ENCODE measurements at regions not wholly inside any gene's neighbourhood (a gene's known extent, or its start where the extent isn't known, plus 50 kb on each side); places are given as distances from the start of the nearest gene placed in this dataset.
"Not testable (repeated sequence)": the region's sequence is repeated elsewhere in the genome, so short reads cannot be mapped to it uniquely, and the experiment has no call there.

GRCh38 chr3:153552887-153553604 is 391.0 kb downstream of the RAP2B start:
- DNase-seq = no peak
- H3K14ac ChIP-seq (ENCODE audit: low read length) = no peak overlapping the region
- H3K79me1 ChIP-seq (ENCODE audit: low read length) = no peaks in the 10 kb centered on the region
- H3K4me2 ChIP-seq (ENCODE audit: low read length) = no peak overlapping the region
- no peak overlapping the region for H2BK12ac ChIP-seq (ENCODE audit: low read length)
- H3K27ac ChIP-seq (ENCODE audit: low read depth, low read length) = no peak overlapping the region
- H4K91ac ChIP-seq (ENCODE audit: low read depth, low read length) = no peak overlapping the region
- H2BK120ac ChIP-seq (ENCODE audit: insufficient read depth, low read length, poor library complexity) = no peak overlapping the region
- no peak overlapping the region for H4K12ac ChIP-seq (ENCODE audit: low read depth, low read length)
- no peaks in the 10 kb centered on the region for H3K79me2 ChIP-seq (ENCODE audit: control insufficient read depth, insufficient read depth, low read length, poor library complexity)
- no peak overlapping the region for H3K9ac ChIP-seq (ENCODE audit: low read length)
- H3K4me3 ChIP-seq (ENCODE audit: low read depth, low read length) = no peak overlapping the region
- H2AK5ac ChIP-seq (ENCODE audit: low read length) = no peak overlapping the region
- no peak overlapping the region for H3K23ac ChIP-seq (ENCODE audit: low read length)
- no peak overlapping the region for H4K8ac ChIP-seq (ENCODE audit: low read depth, low read length)
- no peaks in the 10 kb centered on the region for H3K4me1 ChIP-seq (ENCODE audit: control insufficient read depth in 1 of 2, insufficient read depth in 2 of 2, low read length in 2 of 2)
- no peaks in the 10 kb centered on the region for H3K36me3 ChIP-seq (ENCODE audit: control insufficient read depth in 1 of 2, insufficient read depth in 2 of 2, low read length in 2 of 2)
- no peaks in the 10 kb centered on the region for H3K27me3 ChIP-seq (ENCODE audit: insufficient read depth, low read length)
- no CpG with 5 or more reads among the region's 11 CpGs for WGBS (ENCODE audit: extremely low coverage, insufficient coverage, insufficient read length)
- H2AFZ ChIP-seq (ENCODE audit: insufficient read depth, low read length, poor library complexity) = no peak overlapping the region
- H3K9me3 ChIP-seq (ENCODE audit: insufficient read depth, low read depth, low read length) = no peaks in the 10 kb centered on the region
- no peak overlapping the region for H2BK5ac ChIP-seq (ENCODE audit: low read depth, low read length, poor library complexity)
- no peak overlapping the region for H3K18ac ChIP-seq (ENCODE audit: low read length)
- no peak overlapping the region for H3K4ac ChIP-seq (ENCODE audit: low read depth, low read length)

DNA sequence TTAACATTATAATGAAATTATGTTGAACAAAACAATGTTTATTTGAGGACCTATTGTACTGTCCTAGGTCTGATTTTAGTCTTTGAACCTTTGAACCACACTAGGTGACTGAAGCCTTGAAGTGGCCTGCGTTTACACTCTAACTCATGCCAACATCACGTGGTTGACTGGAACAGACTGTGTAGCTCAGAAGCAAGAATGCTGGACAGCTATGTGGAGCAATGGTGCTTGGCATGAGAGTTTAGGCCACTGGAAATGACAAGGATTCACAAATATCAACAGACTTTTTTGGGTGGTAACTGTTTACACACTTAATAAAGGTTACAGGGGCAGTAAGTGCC is 391.5 kb downstream of the RAP2B start:
- Histone ChIP-seq H3K9me3 (ENCODE audit: insufficient read depth, low read depth, low read length) (no peaks in the 10 kb centered on the region), H3K27me3 (ENCODE audit: insufficient read depth, low read length) (no peaks in the 10 kb centered on the region), H2AFZ (ENCODE audit: insufficient read depth, low read length, poor library complexity) (no peak overlapping the region), H3K4me3 (ENCODE audit: low read depth, low read length) (no peak overlapping the region), H3K79me1 (ENCODE audit: low read length) (no peaks in the 10 kb centered on the region), H3K23ac (ENCODE audit: low read length) (peak overlapping the region; percentile 99), H2AK5ac (ENCODE audit: low read length) (no peak overlapping the region), H3K9ac (ENCODE audit: low read length) (no peak overlapping the region), H4K12ac (ENCODE audit: low read depth, low read length) (no peak overlapping the region), H2BK5ac (ENCODE audit: low read depth, low read length, poor library complexity) (no peak overlapping the region), H4K8ac (ENCODE audit: low read depth, low read length) (no peak overlapping the region), H3K14ac (ENCODE audit: low read length) (no peak overlapping the region), H2BK12ac (ENCODE audit: low read length) (no peak overlapping the region), H3K4me2 (ENCODE audit: low read length) (no peak overlapping the region), H3K4ac (ENCODE audit: low read depth, low read length) (no peak overlapping the region), H3K79me2 (ENCODE audit: control insufficient read depth, insufficient read depth, low read length, poor library complexity) (no peaks in the 10 kb centered on the region), H3K36me3 (ENCODE audit: control insufficient read depth in 1 of 2, insufficient read depth in 2 of 2, low read length in 2 of 2) (no peaks in the 10 kb centered on the region), H2BK120ac (ENCODE audit: insufficient read depth, low read length, poor library complexity) (no peak overlapping the region), H3K4me1 (ENCODE audit: control insufficient read depth in 1 of 2, insufficient read depth in 2 of 2, low read length in 2 of 2) (no peaks in the 10 kb centered on the region), H4K91ac (ENCODE audit: low read depth, low read length) (no peak overlapping the region), H3K27ac (ENCODE audit: low read depth, low read length) (no peak overlapping the region), H3K18ac (ENCODE audit: low read length) (no peak overlapping the region)
- WGBS (ENCODE audit: extremely low coverage, insufficient coverage, insufficient read length) = no CpG with 5 or more reads among the region's 2 CpGs
- no peak for DNase-seq

DNA sequence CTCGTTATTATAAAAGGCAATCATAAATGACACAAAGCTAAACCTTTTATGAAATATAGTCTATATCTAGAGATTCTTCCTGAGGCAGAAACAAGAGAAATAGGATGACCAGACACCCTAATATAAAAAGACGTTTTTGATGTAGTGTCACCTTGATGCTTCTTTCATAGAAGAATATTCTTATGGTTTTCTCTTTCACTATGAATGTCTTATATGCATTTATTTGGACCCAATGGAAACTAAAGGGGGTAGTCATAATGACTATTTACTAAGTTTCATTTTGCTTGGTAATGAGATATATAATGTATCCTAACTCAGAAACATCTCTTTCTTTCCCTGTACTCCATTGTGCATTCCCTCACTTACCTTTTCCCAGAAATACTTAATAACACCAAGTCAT is 393.9 kb downstream of the RAP2B start:
- Histone ChIP-seq H3K79me1 (ENCODE audit: low read length) (no peaks in the 10 kb centered on the region), H2BK120ac (ENCODE audit: insufficient read depth, low read length, poor library complexity) (no peak overlapping the region), H3K9me3 (ENCODE audit: insufficient read depth, low read depth, low read length) (no peaks in the 10 kb centered on the region), H4K91ac (ENCODE audit: low read depth, low read length) (no peak overlapping the region), H3K9ac (ENCODE audit: low read length) (no peak overlapping the region), H3K4me1 (ENCODE audit: control insufficient read depth in 1 of 2, insufficient read depth in 2 of 2, low read length in 2 of 2) (no peaks in the 10 kb centered on the region), H3K36me3 (ENCODE audit: control insufficient read depth in 1 of 2, insufficient read depth in 2 of 2, low read length in 2 of 2) (no peaks in the 10 kb centered on the region), H3K4ac (ENCODE audit: low read depth, low read length) (no peak overlapping the region), H3K14ac (ENCODE audit: low read length) (no peak overlapping the region), H2AFZ (ENCODE audit: insufficient read depth, low read length, poor library complexity) (no peak overlapping the region), H3K23ac (ENCODE audit: low read length) (no peak overlapping the region), H3K4me3 (ENCODE audit: low read depth, low read length) (no peak overlapping the region), H3K27me3 (ENCODE audit: insufficient read depth, low read length) (no peaks in the 10 kb centered on the region), H2BK12ac (ENCODE audit: low read length) (no peak overlapping the region), H3K4me2 (ENCODE audit: low read length) (no peak overlapping the region), H4K8ac (ENCODE audit: low read depth, low read length) (no peak overlapping the region), H3K18ac (ENCODE audit: low read length) (no peak overlapping the region), H4K12ac (ENCODE audit: low read depth, low read length) (no peak overlapping the region), H2AK5ac (ENCODE audit: low read length) (no peak overlapping the region), H2BK5ac (ENCODE audit: low read depth, low read length, poor library complexity) (no peak overlapping the region), H3K27ac (ENCODE audit: low read depth, low read length) (no peak overlapping the region), H3K79me2 (ENCODE audit: control insufficient read depth, insufficient read depth, low read length, poor library complexity) (no peaks in the 10 kb centered on the region)
- DNase-seq = no peak
- no CpG with 5 or more reads among the region's 2 CpGs for WGBS (ENCODE audit: extremely low coverage, insufficient coverage, insufficient read length)

GRCh38 chr3:153559366-153559765 is 397.3 kb downstream of the RAP2B start:
- not testable (repeated sequence) for H3K23ac ChIP-seq (ENCODE audit: low read length); H3K36me3 ChIP-seq (ENCODE audit: control insufficient read depth in 1 of 2, insufficient read depth in 2 of 2, low read length in 2 of 2); H2BK5ac ChIP-seq (ENCODE audit: low read depth, low read length, poor library complexity); H2BK12ac ChIP-seq (ENCODE audit: low read length); H3K14ac ChIP-seq (ENCODE audit: low read length); H3K9me3 ChIP-seq (ENCODE audit: insufficient read depth, low read depth, low read length); H4K8ac ChIP-seq (ENCODE audit: low read depth, low read length); DNase-seq; H3K79me2 ChIP-seq (ENCODE audit: control insufficient read depth, insufficient read depth, low read length, poor library complexity); H3K4me1 ChIP-seq (ENCODE audit: control insufficient read depth in 1 of 2, insufficient read depth in 2 of 2, low read length in 2 of 2); H2BK120ac ChIP-seq (ENCODE audit: insufficient read depth, low read length, poor library complexity); H2AFZ ChIP-seq (ENCODE audit: insufficient read depth, low read length, poor library complexity); H4K91ac ChIP-seq (ENCODE audit: low read depth, low read length); H3K4me3 ChIP-seq (ENCODE audit: low read depth, low read length); H3K27ac ChIP-seq (ENCODE audit: low read depth, low read length); H3K4ac ChIP-seq (ENCODE audit: low read depth, low read length); H3K18ac ChIP-seq (ENCODE audit: low read length); H4K12ac ChIP-seq (ENCODE audit: low read depth, low read length); H3K4me2 ChIP-seq (ENCODE audit: low read length); H3K79me1 ChIP-seq (ENCODE audit: low read length); H3K27me3 ChIP-seq (ENCODE audit: insufficient read depth, low read length); H3K9ac ChIP-seq (ENCODE audit: low read length); H2AK5ac ChIP-seq (ENCODE audit: low read length)
- no CpG with 5 or more reads among the region's 1 CpG for WGBS (ENCODE audit: extremely low coverage, insufficient coverage, insufficient read length)

Data from trophoblast cell (in vitro differentiated cells and primary cell).